Liver (tissue), 8 donors: ENCODE measurements at regions not wholly inside any gene's neighbourhood (a gene's known extent, or its start where the extent isn't known, plus 50 kb on each side); places are given as distances from the start of the nearest gene placed in this dataset.

Experiments used
- DNase-seq: peaks from one replicate; pipeline ENCODE4 v3.0.0-alpha.2; 2017; ENCODE audit warnings: low spot score
- H3K27ac ChIP-seq, 2 donors: one replicate each; pipeline ENCODE4 v1.7.0; 2013; ENCODE audit warnings: inconsistent platforms in 2 of 2, low read length in 2 of 2, control low read depth in 1 of 2, low read depth in 1 of 2, mild to moderate bottlenecking in 1 of 2
- H3K27me3 ChIP-seq, 4 donors: one replicate each; pipeline versions ENCODE4 v1.6.1 to v1.7.0; 2013; ENCODE audit warnings: low read length in 3 of 4, inconsistent platforms in 1 of 4, mild to moderate bottlenecking in 1 of 4, moderate library complexity in 1 of 4; ENCODE audit not compliant: control insufficient read depth in 4 of 4, insufficient read depth in 4 of 4
- H3K36me3 ChIP-seq, 4 donors: one replicate each; pipeline versions ENCODE4 v1.6.1 to v1.7.0; 2013; ENCODE audit warnings: low read length in 3 of 4, mild to moderate bottlenecking in 3 of 4, low read depth in 1 of 4, moderate library complexity in 1 of 4; ENCODE audit not compliant: control insufficient read depth in 4 of 4, insufficient read depth in 3 of 4
- H3K4me1 ChIP-seq, 4 donors: one replicate each; pipeline versions ENCODE4 v1.6.1 to v1.7.0; 2013; ENCODE audit warnings: low read length in 3 of 4, mild to moderate bottlenecking in 3 of 4, moderate library complexity in 1 of 4; ENCODE audit not compliant: control insufficient read depth in 4 of 4, insufficient read depth in 4 of 4
- H3K4me3 ChIP-seq, 3 donors: one replicate each; pipeline versions ENCODE4 v1.6.1 to v1.7.0; 2013; ENCODE audit warnings: low read length in 3 of 3, control low read depth in 1 of 3, low read depth in 1 of 3, mild to moderate bottlenecking in 1 of 3
- H3K9ac ChIP-seq, 2 donors: one replicate each; pipeline ENCODE4 v1.7.0; 2013; ENCODE audit warnings: low read length in 2 of 2, mild to moderate bottlenecking in 2 of 2, moderate library complexity in 2 of 2, control low read depth in 1 of 2, low read depth in 1 of 2
- H3K9me3 ChIP-seq, 4 donors: one replicate each; pipeline versions ENCODE4 v1.6.1 to v1.7.0; 2013; ENCODE audit warnings: low read length in 3 of 4; ENCODE audit not compliant: control insufficient read depth in 4 of 4
- EGR1 ChIP-seq, 2 donors: IDR thresholded peaks; 2 replicates each; pipeline ENCODE4 v1.6.1; 2016 to 2018; ENCODE audit warnings: antibody characterized with exemption in 2 of 2, low read depth in 2 of 2
- FOXA2 ChIP-seq: IDR thresholded peaks from 2 replicates; pipeline ENCODE4 v1.6.1; 2016; ENCODE audit warnings: antibody characterized with exemption
- GABPA ChIP-seq, 2 donors: IDR thresholded peaks in 1 of 2; conservative IDR thresholded peaks in 1 of 2; 2 replicates each; pipeline ENCODE4 v1.6.1; 2016; ENCODE audit warnings: antibody characterized with exemption in 2 of 2, mild to moderate bottlenecking in 1 of 2, moderate library complexity in 1 of 2
- HNF4A ChIP-seq, 2 donors: conservative IDR thresholded peaks; 2 replicates each; pipeline ENCODE4 v1.6.1; 2016; ENCODE audit warnings: antibody characterized with exemption in 2 of 2, mild to moderate bottlenecking in 2 of 2
- HNF4G ChIP-seq: IDR thresholded peaks from 2 replicates; pipeline ENCODE4 v1.6.1; 2016; ENCODE audit warnings: antibody characterized with exemption
- JUND ChIP-seq, 2 donors: IDR thresholded peaks; 2 replicates each; pipeline ENCODE4 v1.6.1; 2016; ENCODE audit warnings: antibody characterized with exemption in 2 of 2
- NR2F2 ChIP-seq: IDR thresholded peaks from 2 replicates; pipeline ENCODE4 v1.6.1; 2016; ENCODE audit warnings: antibody characterized with exemption
- RAD21 ChIP-seq, 2 donors: IDR thresholded peaks; 2 replicates each; pipeline ENCODE4 v1.6.1; 2016; ENCODE audit warnings: antibody characterized with exemption in 2 of 2, mild to moderate bottlenecking in 2 of 2
- RXRA ChIP-seq, 2 donors: IDR thresholded peaks; 2 replicates each; pipeline ENCODE4 v1.6.1; 2017 to 2018; ENCODE audit warnings: antibody characterized with exemption in 2 of 2, mild to moderate bottlenecking in 1 of 2
- SP1 ChIP-seq: IDR thresholded peaks from 2 replicates; pipeline ENCODE4 v1.6.1; 2018; ENCODE audit warnings: antibody characterized with exemption, mild to moderate bottlenecking
- TAF1 ChIP-seq: conservative IDR thresholded peaks from 2 replicates; pipeline ENCODE4 v1.6.1; 2016; ENCODE audit warnings: antibody characterized with exemption, mild to moderate bottlenecking
- YY1 ChIP-seq: IDR thresholded peaks from 2 replicates; pipeline ENCODE4 v1.6.1; 2016; ENCODE audit warnings: antibody characterized with exemption, mild to moderate bottlenecking
- WGBS: extraction: QIAGEN DNeasy Blood & Tissue Kit; methylation state at CpG from one replicate; pipeline ENCODE4 v1.1.7; 2013; 5-methylcytosine and 5-hydroxymethylcytosine counted together
- TF ChIP-seq, protein P1 (sequence below): IDR thresholded peaks from 2 replicates; pipeline ENCODE4 v1.6.1; 2016; ENCODE audit warnings: antibody characterized with exemption
- TF ChIP-seq, protein P2 (sequence below): IDR thresholded peaks from 2 replicates; pipeline ENCODE4 v1.6.1; 2016; ENCODE audit warnings: antibody characterized with exemption, mild to moderate bottlenecking
- TF ChIP-seq, protein P3 (sequence below): fragments of 150-350 bp; IDR thresholded peaks from 2 replicates; pipeline ENCODE4 v1.5.1; 2017; ENCODE audit warnings: improper control_type of control experiment, low read depth, low read length; ENCODE audit not compliant: missing input control
- TF ChIP-seq, protein P4 (sequence below): IDR thresholded peaks from 2 replicates; pipeline ENCODE4 v1.6.1; 2016; ENCODE audit warnings: antibody characterized with exemption
- donor health status: healthy.
- donor health status: healthy.
- donor health status: healthy.
- donor health status: healthy.
- donor health status: healthy.

DNA sequence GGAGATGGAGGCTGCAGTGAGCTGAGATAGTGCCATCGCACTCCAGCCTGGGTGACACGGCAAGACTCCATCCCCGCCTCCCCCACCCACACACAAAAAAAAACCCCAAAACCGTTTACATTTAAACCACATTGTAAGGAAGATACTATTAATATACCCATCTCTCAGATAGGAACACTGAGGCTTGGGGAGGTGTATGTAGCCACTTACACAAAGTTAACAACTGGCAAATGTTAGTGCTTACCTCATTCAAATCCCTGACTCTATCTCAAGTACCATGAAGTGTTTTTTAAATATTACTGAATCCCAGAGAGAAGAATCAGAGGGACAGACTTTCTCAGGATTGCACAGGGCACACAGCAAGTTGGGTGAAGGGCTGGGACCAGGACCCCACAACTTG, 164.5 kb downstream of the MIAT start:
- peaks cover 3 to 12% (median 6%) of the 10 kb centered on the region in 4 donors for H3K9me3 ChIP-seq
- no peak for TF ChIP-seq JUND (IDR thresholded peaks at IDR 0.05)
- TF ChIP-seq NR2F2: no peak
- no peak for TF ChIP-seq YY1
- TF ChIP-seq FOXA2: no peak
- TF ChIP-seq HNF4G: no peak
- TF ChIP-seq TAF1: no peak
- no peak for TF ChIP-seq RAD21 (IDR thresholded peaks at IDR 0.05)
- WGBS: 78% methylated on average over 4 of the region's 4 CpGs
- H3K36me3 ChIP-seq: no peaks in the 10 kb centered on the region
- no peak for DNase-seq
- no peak overlapping the region for H3K4me3 ChIP-seq
- no peaks in the 10 kb centered on the region for H3K27me3 ChIP-seq
- H3K4me1 ChIP-seq: no peaks in the 10 kb centered on the region
- no peak overlapping the region for H3K9ac ChIP-seq
- H3K27ac ChIP-seq: no peak overlapping the region

DNA sequence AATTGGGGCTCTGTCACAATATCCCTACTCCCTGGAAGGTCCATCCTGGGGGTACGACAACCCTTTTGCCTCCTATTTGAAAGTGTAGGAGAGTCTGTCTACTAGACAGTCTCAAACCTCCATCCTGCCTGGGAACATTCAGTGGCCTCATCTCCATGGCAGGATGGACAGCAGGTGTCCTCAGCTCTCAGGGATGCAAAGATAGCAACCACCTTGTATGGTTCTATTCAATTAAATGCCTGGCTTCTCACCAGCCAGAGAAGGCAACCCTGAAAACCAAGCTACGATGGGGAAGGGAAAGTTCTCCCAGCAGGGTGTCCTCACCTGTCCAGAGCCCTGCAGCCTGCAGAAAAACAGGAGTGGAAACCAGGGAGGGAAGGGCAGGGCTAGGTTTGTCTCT, 164.9 kb downstream of the MIAT start:
- H3K9ac ChIP-seq: no peak overlapping the region
- WGBS: 50% methylated on average over 2 of the region's 2 CpGs
- no peaks in the 10 kb centered on the region for H3K27me3 ChIP-seq
- peaks cover 3 to 12% (median 6%) of the 10 kb centered on the region in 4 donors for H3K9me3 ChIP-seq
- no peak for DNase-seq
- H3K27ac ChIP-seq: no peak overlapping the region
- no peaks in the 10 kb centered on the region for H3K36me3 ChIP-seq
- TF ChIP-seq RXRA (IDR thresholded peaks at IDR 0.05) (no peak), RAD21 (IDR thresholded peaks at IDR 0.05) (no peak), YY1 (no peak), HNF4A (conservative IDR thresholded peaks at IDR 0.05) (no peak), HNF4G (no peak), NR2F2 (no peak), GABPA (IDR thresholded peaks at IDR 0.05 in 1 of 2, conservative IDR thresholded peaks at IDR 0.05 in 1 of 2) (no peak)
- TF ChIP-seq, protein P1, sequence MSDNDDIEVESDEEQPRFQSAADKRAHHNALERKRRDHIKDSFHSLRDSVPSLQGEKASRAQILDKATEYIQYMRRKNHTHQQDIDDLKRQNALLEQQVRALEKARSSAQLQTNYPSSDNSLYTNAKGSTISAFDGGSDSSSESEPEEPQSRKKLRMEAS: no peak
- H3K4me1 ChIP-seq: no peaks in the 10 kb centered on the region
- H3K4me3 ChIP-seq: no peak overlapping the region

DNA sequence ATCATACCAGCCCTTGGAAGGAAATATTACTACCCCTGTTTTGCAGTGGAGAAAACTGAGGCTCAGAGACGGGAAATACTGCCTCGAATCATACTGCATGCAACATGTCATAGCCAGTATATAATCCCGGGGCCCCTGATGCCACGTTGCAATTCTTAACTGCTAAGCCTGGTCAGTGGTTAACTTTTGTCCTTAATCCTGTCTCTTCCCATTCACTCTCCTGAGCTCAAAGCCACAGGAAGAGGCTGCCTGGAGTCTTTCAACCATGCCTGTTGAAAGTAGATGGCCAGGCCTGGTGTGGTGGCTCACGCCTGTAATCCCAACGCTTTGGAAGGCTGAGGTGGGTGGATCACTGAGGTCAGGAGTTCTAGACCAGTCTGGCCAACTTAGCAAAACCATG, 166.6 kb downstream of the MIAT start:
- H3K9me3 ChIP-seq: peaks cover 0 to 3% (median 0%) of the 10 kb centered on the region in 4 donors
- TF ChIP-seq NR2F2: no peak
- no peak for TF ChIP-seq EGR1 (IDR thresholded peaks at IDR 0.05; ENCODE audit: low read depth in 2 of 2)
- TF ChIP-seq, protein P2, sequence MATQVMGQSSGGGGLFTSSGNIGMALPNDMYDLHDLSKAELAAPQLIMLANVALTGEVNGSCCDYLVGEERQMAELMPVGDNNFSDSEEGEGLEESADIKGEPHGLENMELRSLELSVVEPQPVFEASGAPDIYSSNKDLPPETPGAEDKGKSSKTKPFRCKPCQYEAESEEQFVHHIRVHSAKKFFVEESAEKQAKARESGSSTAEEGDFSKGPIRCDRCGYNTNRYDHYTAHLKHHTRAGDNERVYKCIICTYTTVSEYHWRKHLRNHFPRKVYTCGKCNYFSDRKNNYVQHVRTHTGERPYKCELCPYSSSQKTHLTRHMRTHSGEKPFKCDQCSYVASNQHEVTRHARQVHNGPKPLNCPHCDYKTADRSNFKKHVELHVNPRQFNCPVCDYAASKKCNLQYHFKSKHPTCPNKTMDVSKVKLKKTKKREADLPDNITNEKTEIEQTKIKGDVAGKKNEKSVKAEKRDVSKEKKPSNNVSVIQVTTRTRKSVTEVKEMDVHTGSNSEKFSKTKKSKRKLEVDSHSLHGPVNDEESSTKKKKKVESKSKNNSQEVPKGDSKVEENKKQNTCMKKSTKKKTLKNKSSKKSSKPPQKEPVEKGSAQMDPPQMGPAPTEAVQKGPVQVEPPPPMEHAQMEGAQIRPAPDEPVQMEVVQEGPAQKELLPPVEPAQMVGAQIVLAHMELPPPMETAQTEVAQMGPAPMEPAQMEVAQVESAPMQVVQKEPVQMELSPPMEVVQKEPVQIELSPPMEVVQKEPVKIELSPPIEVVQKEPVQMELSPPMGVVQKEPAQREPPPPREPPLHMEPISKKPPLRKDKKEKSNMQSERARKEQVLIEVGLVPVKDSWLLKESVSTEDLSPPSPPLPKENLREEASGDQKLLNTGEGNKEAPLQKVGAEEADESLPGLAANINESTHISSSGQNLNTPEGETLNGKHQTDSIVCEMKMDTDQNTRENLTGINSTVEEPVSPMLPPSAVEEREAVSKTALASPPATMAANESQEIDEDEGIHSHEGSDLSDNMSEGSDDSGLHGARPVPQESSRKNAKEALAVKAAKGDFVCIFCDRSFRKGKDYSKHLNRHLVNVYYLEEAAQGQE: no peak
- TF ChIP-seq GABPA (IDR thresholded peaks at IDR 0.05 in 1 of 2, conservative IDR thresholded peaks at IDR 0.05 in 1 of 2): no peak
- TF ChIP-seq TAF1: no peak
- TF ChIP-seq JUND (IDR thresholded peaks at IDR 0.05): no peak
- TF ChIP-seq, protein P1: no peak
- TF ChIP-seq HNF4G: no peak
- TF ChIP-seq, protein P3, sequence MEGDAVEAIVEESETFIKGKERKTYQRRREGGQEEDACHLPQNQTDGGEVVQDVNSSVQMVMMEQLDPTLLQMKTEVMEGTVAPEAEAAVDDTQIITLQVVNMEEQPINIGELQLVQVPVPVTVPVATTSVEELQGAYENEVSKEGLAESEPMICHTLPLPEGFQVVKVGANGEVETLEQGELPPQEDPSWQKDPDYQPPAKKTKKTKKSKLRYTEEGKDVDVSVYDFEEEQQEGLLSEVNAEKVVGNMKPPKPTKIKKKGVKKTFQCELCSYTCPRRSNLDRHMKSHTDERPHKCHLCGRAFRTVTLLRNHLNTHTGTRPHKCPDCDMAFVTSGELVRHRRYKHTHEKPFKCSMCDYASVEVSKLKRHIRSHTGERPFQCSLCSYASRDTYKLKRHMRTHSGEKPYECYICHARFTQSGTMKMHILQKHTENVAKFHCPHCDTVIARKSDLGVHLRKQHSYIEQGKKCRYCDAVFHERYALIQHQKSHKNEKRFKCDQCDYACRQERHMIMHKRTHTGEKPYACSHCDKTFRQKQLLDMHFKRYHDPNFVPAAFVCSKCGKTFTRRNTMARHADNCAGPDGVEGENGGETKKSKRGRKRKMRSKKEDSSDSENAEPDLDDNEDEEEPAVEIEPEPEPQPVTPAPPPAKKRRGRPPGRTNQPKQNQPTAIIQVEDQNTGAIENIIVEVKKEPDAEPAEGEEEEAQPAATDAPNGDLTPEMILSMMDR: no peak
- no peak for TF ChIP-seq HNF4A (conservative IDR thresholded peaks at IDR 0.05)
- TF ChIP-seq, protein P4, sequence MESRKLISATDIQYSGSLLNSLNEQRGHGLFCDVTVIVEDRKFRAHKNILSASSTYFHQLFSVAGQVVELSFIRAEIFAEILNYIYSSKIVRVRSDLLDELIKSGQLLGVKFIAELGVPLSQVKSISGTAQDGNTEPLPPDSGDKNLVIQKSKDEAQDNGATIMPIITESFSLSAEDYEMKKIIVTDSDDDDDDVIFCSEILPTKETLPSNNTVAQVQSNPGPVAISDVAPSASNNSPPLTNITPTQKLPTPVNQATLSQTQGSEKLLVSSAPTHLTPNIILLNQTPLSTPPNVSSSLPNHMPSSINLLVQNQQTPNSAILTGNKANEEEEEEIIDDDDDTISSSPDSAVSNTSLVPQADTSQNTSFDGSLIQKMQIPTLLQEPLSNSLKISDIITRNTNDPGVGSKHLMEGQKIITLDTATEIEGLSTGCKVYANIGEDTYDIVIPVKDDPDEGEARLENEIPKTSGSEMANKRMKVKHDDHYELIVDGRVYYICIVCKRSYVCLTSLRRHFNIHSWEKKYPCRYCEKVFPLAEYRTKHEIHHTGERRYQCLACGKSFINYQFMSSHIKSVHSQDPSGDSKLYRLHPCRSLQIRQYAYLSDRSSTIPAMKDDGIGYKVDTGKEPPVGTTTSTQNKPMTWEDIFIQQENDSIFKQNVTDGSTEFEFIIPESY: no peak
- no peak for TF ChIP-seq RXRA (IDR thresholded peaks at IDR 0.05)
- no peak for TF ChIP-seq SP1
- TF ChIP-seq YY1: no peak
- no peak overlapping the region for H3K4me3 ChIP-seq
- 82% methylated on average over 6 of the region's 6 CpGs for WGBS
- no peak overlapping the region for H3K27ac ChIP-seq
- H3K9ac ChIP-seq: no peak overlapping the region
- DNase-seq: no peak
- H3K27me3 ChIP-seq: no peaks in the 10 kb centered on the region
- H3K4me1 ChIP-seq: no peaks in the 10 kb centered on the region
- H3K36me3 ChIP-seq: no peaks in the 10 kb centered on the region
